Memory B cell (primary cell): ENCODE measurements at regions not wholly inside any gene's neighbourhood (a gene's known extent, or its start where the extent isn't known, plus 50 kb on each side); places are given as distances from the start of the nearest gene placed in this dataset.

Source experiments
- ATAC-seq: fragments of 150-1000 bp; cut with Tn5 transposase; 2 replicates; pipeline ENCODE4 v1.10.0; 2021; ENCODE audit warnings: low read depth, mild to moderate bottlenecking, moderate library complexity
- DNase-seq, 2 donors: peaks; one replicate each; pipeline ENCODE4 v3.0.0; 2022; ENCODE audit warnings: low spot score in 2 of 2
- H3K27ac Mint-ChIP-seq: one replicate; pipeline ENCODE4 v1.8.0; 2022; ENCODE audit warnings: mild to moderate bottlenecking, moderate library complexity, mixed read lengths
- H3K27me3 Mint-ChIP-seq: one replicate; pipeline ENCODE4 v1.8.0; 2022; ENCODE audit warnings: mixed read lengths
- H3K36me3 Mint-ChIP-seq: one replicate; pipeline ENCODE4 v1.8.0; 2022; ENCODE audit warnings: mild to moderate bottlenecking, mixed read lengths
- H3K4me1 Mint-ChIP-seq: one replicate; pipeline ENCODE4 v1.8.0; 2022; ENCODE audit warnings: mixed read lengths
- H3K4me3 Mint-ChIP-seq: one replicate; pipeline ENCODE4 v1.8.0; 2022; ENCODE audit warnings: mild to moderate bottlenecking, moderate library complexity, mixed read lengths
- H3K9me3 Mint-ChIP-seq: one replicate; pipeline ENCODE4 v1.8.0; 2022; ENCODE audit warnings: mixed read lengths

GRCh38 chr2:121159291-121160071, 125.5 kb downstream of the TFCP2L1 start:
- DNase-seq (no peak), ATAC-seq (no peak)
- Mint-ChIP-seq H3K27me3 (no peaks in the 10 kb centered on the region), H3K4me3 (no peak overlapping the region), H3K9me3 (peaks cover 17% of the 10 kb centered on the region), H3K36me3 (peaks cover 3% of the 10 kb centered on the region), H3K4me1 (no peaks in the 10 kb centered on the region), H3K27ac (no peak overlapping the region)

DNA sequence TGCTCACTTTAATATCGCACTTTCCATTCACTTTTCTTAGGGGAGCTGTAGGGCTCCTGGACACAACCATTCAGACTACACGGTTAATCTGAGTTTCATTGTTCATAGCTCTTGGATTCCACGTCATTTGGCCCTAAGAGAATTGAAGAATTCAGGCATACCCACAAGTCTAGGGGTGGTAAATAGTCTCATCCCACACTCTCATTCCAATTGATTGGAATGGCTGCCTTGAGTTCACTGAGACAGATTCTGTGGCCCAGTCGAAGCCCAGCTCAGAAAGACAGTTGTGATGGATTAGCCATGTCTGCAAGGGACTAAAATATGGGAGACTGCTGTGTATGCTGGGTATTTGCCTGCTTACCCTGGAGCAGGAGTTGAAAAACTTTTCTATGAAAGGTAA, 124.6 kb downstream of the TFCP2L1 start:
- ATAC-seq (no peak), DNase-seq (no peak)
- H3K9me3 Mint-ChIP-seq: peaks cover 16% of the 10 kb centered on the region
- H3K36me3 Mint-ChIP-seq: peaks cover 3% of the 10 kb centered on the region
- no peak overlapping the region for H3K27ac Mint-ChIP-seq
- no peak overlapping the region for H3K4me3 Mint-ChIP-seq
- no peaks in the 10 kb centered on the region for H3K27me3 Mint-ChIP-seq
- H3K4me1 Mint-ChIP-seq: no peaks in the 10 kb centered on the region

- no peak overlapping the region for H3K27ac Mint-ChIP-seq
- peaks cover 16% of the 10 kb centered on the region for H3K9me3 Mint-ChIP-seq
- H3K27me3 Mint-ChIP-seq: no peaks in the 10 kb centered on the region
- no peaks in the 10 kb centered on the region for H3K4me1 Mint-ChIP-seq
- DNase-seq (no peak), ATAC-seq (no peak)
- peaks cover 3% of the 10 kb centered on the region for H3K36me3 Mint-ChIP-seq
- no peak overlapping the region for H3K4me3 Mint-ChIP-seq
Measured at GRCh38 chr2:121161272-121161671, 123.7 kb downstream of the TFCP2L1 start.

GRCh38 chr2:121162893-121163292, 122.1 kb downstream of the TFCP2L1 start:
- no peaks in the 10 kb centered on the region for H3K27me3 Mint-ChIP-seq

DNA sequence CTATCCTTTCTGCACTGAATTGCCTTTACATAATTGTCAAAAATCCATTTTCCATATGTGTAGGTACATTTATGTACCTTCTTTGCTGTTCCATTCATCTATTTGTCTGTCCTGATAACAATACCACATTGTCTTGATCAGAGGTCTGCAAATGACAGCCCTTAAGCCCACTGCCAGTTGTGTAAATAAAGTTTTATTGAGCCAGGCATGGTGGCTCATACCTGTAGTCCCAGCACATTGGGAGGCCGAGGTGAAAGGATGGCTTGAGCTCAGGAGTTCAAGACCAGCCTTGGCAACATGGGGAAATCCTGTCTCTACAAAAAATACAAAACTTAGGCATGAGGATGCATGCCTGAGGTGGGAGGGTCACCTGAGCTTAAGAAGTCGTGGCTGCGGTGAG, 121.0 kb downstream of the TFCP2L1 start:
- no peak overlapping the region for H3K4me3 Mint-ChIP-seq

More at GRCh38 chr2:121162893-121163292, 122.1 kb downstream of the TFCP2L1 start:
- Mint-ChIP-seq H3K4me3 (no peak overlapping the region), H3K36me3 (peaks cover 3% of the 10 kb centered on the region), H3K27ac (no peak overlapping the region), H3K9me3 (peaks cover 10% of the 10 kb centered on the region), H3K4me1 (no peaks in the 10 kb centered on the region)
- ATAC-seq: no peak
- no peak for DNase-seq

DNA sequence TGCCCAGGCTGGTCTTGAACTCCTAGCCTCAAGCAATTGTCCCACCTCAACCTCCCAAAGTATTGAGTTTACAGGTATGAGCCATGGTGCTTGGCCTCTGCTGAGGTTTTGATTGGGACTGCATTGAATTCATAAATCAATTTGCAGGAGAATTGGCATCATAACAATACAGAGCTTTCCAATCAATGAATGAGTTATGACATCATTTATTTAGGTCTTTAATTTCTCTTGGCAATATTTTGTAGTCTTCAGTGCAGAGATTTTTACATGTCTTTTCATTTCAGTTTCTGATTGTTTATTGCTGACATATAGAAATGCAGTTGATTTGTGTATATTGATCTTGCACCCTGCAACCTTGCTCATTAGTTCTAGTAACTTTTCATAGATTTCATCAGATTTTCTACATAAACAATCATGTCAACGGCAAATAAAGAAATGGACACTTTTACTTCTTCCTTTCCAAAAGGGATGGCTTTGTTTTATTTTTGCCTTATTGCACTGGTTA, 119.9 kb downstream of the TFCP2L1 start:
- H3K27ac Mint-ChIP-seq: no peak overlapping the region
- H3K4me1 Mint-ChIP-seq: no peaks in the 10 kb centered on the region
- ATAC-seq: no peak
- no peak for DNase-seq
- no peak overlapping the region for H3K4me3 Mint-ChIP-seq
- peaks cover 4% of the 10 kb centered on the region for H3K9me3 Mint-ChIP-seq
- no peaks in the 10 kb centered on the region for H3K36me3 Mint-ChIP-seq
- H3K27me3 Mint-ChIP-seq: peaks cover 2% of the 10 kb centered on the region

More for the DNA sequence above, 121.0 kb downstream of the TFCP2L1 start:
- Mint-ChIP-seq H3K27me3 (no peaks in the 10 kb centered on the region), H3K36me3 (no peaks in the 10 kb centered on the region), H3K4me1 (no peaks in the 10 kb centered on the region), H3K27ac (no peak overlapping the region), H3K9me3 (peaks cover 4% of the 10 kb centered on the region)
- DNase-seq: no peak
- ATAC-seq: no peak
